H1 (cell line): ENCODE measurements at regions not wholly inside any gene's neighbourhood (a gene's known extent, or its start where the extent isn't known, plus 50 kb on each side); places are given as distances from the start of the nearest gene placed in this dataset.

ENCODE experiments used
- ATF3 ChIP-seq: IDR thresholded peaks from 2 replicates; pipeline ENCODE4 v1.6.1; 2011; ENCODE audit warnings: low read depth, mild to moderate bottlenecking, low read length; ENCODE audit not compliant: insufficient read depth
- BACH1 ChIP-seq: IDR thresholded peaks from 2 replicates; pipeline ENCODE4 v1.6.1; 2012; ENCODE audit warnings: low read length, improper control_type of control experiment
- BCL11A ChIP-seq, 2 experiments: IDR thresholded peaks; one replicate each; pipeline ENCODE4 v1.6.1; 2011; ENCODE audit warnings: low read depth in 2 of 2, low read length in 2 of 2, mild to moderate bottlenecking in 2 of 2
- CHD7 ChIP-seq: fragments of 300-600 bp; sonication (generic); IDR thresholded peaks from 2 replicates; pipeline ENCODE4 v1.7.1; 2012; ENCODE audit warnings: low read length, moderate library complexity, mild to moderate bottlenecking, inconsistent platforms; ENCODE audit not compliant: insufficient replicate concordance
- GABPA ChIP-seq: IDR thresholded peaks from 2 replicates; pipeline ENCODE4 v1.6.1; 2011; ENCODE audit warnings: mild to moderate bottlenecking, low read length, moderate library complexity, borderline replicate concordance; ENCODE audit not compliant: insufficient read depth
- POLR2AphosphoS5 ChIP-seq: IDR thresholded peaks from 2 replicates; pipeline ENCODE4 v1.6.1; 2011; ENCODE audit warnings: low read depth, low read length
- RXRA ChIP-seq: IDR thresholded peaks from 2 replicates; pipeline ENCODE4 v1.6.1; 2011; ENCODE audit warnings: low read depth, mild to moderate bottlenecking, low read length, moderate library complexity; ENCODE audit not compliant: insufficient read depth
- SIX5 ChIP-seq: IDR thresholded peaks from 2 replicates; pipeline ENCODE4 v1.6.1; 2011; ENCODE audit warnings: mild to moderate bottlenecking, low read depth, low read length
- SRF ChIP-seq: IDR thresholded peaks from 2 replicates; pipeline ENCODE4 v1.6.1; 2011; ENCODE audit warnings: mild to moderate bottlenecking, low read depth, low read length, moderate library complexity
- TF ChIP-seq, protein P1 (sequence below): IDR thresholded peaks from 2 replicates; pipeline ENCODE4 v1.6.1; 2012; ENCODE audit warnings: inconsistent platforms
- TF ChIP-seq, protein P2 (sequence below): IDR thresholded peaks from 2 replicates; pipeline ENCODE4 v1.6.1; 2012; ENCODE audit warnings: inconsistent platforms

DNA sequence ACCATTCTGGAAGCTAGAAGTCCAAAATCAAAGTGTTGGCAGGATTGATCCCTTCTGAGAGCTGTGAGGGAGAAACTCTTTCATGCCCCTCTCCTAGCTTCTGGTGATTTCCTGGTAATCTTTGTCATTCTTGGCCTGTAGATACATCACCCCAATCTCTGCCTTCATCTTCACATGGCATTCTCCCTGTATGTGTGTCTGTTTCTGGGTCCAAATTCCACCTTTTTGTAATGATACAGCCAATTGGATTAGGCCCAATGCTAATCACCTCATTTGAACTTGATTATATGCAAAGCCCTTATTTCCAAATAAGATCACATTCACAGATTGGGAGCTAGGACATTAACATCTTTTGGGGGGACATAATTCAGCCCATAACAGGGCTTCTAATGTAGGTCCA is 76.9 kb upstream of the MBIP start (continued):
- TF ChIP-seq CHD7 = no peak
- TF ChIP-seq GABPA = no peak
- no peak for TF ChIP-seq SIX5
- TF ChIP-seq RXRA = no peak
- no peak for TF ChIP-seq BACH1
- TF ChIP-seq ATF3 = no peak
- no peak for TF ChIP-seq POLR2AphosphoS5
- no peak for TF ChIP-seq SRF
- TF ChIP-seq, protein P1, sequence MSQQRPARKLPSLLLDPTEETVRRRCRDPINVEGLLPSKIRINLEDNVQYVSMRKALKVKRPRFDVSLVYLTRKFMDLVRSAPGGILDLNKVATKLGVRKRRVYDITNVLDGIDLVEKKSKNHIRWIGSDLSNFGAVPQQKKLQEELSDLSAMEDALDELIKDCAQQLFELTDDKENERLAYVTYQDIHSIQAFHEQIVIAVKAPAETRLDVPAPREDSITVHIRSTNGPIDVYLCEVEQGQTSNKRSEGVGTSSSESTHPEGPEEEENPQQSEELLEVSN = no peak
- no peak for TF ChIP-seq BCL11A (IDR thresholded peaks at IDR 0.05; ENCODE audit: low read depth in 2 of 2, low read length in 2 of 2)
- TF ChIP-seq, protein P2, sequence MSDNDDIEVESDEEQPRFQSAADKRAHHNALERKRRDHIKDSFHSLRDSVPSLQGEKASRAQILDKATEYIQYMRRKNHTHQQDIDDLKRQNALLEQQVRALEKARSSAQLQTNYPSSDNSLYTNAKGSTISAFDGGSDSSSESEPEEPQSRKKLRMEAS = no peak
